LNCAP (cell line): ENCODE measurements at regions not wholly inside any gene's neighbourhood (a gene's known extent, or its start where the extent isn't known, plus 50 kb on each side); places are given as distances from the start of the nearest gene placed in this dataset.

ENCODE experiments used
- CTCF ChIP-seq: fragments of 450-650 bp; IDR thresholded peaks from 2 replicates; pipeline ENCODE4 v1.5.1; 2017; ENCODE audit warnings: mild to moderate bottlenecking

DNA sequence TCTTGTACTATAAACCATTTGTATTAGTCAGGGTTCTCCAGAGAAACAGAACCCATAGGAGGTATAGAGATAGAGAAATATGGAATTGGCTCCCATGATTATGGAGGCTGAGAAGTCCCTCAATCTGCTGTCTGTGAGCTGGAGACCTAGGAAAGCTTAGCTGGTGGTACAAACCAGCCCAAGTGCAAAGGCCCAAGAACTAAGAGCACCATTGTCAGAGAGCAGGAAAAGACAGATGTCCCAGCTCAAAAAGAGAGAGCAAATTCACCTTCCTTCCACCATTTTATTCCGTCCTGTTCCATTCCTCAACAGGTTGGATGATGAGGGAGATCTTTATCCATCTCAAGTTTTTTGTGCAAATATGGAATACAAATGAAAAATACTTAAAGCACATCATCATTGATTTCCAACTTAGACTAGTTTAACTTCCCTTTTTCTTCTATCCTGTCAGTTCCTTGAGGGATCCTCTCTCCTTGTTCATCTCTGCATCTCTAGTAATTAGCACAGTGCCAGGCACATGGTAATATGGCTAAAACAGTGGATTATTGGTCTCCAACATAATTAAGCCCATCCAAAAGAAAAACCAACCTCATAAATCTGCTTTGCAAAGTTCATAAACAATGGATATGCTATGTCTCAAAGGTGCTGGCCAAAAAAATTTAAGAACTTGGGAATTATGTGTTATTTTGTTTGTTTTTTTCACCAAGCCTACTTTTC is 83.1 kb upstream of the PIK3CG start:
- TF ChIP-seq CTCF, result no peak

DNA sequence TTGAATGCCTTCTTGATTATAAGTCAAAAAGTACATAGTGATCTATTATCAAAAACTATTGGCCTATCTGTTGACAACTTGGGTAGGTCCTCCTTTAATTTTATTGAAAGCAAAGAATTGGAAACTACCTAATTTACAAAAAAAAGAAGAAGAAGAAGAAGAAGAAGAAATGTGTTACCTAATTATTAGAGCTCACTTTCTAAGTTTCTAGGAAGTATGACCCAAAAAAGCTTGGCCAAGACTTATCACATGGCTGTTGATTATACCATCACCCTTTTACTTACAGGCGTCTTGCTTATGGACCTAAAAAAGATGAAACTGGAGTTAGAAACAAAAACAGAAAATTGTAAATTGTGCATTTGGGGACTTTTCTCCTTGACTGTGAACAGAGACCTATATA is 81.8 kb upstream of the PIK3CG start:
- no peak for TF ChIP-seq CTCF

- TF ChIP-seq CTCF, result no peak
Measured at GRCh38 chr7:106788637-106789036, 76.4 kb upstream of the PIK3CG start.

GRCh38 chr7:106791526-106791925 is 73.6 kb upstream of the PIK3CG start:
- no peak for TF ChIP-seq CTCF

- TF ChIP-seq CTCF, result no peak
Measured at GRCh38 chr7:106792233-106792926, 72.7 kb upstream of the PIK3CG start.

DNA sequence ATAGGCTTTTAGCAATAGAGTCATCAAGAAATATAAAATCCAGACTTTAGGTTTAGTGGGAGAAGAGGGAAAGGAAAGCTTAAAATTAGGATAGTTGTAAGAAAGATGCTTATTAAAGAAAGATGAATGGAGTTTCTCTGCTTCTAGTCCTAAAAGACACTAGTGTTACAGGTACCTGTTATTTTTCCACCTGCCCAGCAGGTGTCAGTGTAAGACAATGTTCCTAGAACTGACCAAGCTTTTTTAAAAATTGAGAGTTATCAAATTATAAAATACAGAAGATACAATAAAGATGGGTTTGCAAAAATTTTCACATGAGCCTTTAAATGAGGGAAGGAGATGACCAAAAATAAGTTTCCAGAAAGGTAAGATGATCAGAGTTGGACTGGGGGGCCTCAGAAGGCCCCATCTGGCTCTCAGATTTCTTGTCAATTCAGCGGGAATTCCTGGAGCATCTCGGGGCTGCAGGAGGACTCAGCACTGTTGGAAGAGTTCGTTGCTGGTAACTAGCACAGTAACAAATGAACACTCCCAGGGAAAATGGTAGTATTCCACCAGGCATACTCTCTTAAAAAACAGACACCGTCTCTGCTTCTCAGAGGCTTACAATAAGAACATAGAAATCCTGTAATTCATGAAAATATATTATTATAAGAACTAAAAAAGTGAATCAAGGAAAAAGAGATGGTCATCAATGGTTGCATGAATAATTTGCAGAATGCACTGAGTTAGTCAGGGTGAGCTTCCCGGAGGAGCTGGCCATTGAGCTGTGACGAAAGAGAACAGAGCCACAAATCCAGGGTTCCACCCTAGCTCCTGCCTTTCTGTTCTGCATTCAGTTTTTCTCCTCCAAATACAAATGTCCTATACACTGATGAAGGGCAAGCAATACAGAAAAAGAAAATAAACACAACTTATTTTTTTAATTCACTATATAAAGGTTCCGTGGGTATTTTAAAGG is 71.8 kb upstream of the PIK3CG start:
- peak; percentile 81 for TF ChIP-seq CTCF

GRCh38 chr7:106794276-106795083 is 70.6 kb upstream of the PIK3CG start:
- TF ChIP-seq CTCF, result no peak
